Smooth muscle cell (in vitro differentiated cells): ENCODE measurements at regions not wholly inside any gene's neighbourhood (a gene's known extent, or its start where the extent isn't known, plus 50 kb on each side); places are given as distances from the start of the nearest gene placed in this dataset.

Source experiments
- DNase-seq: peaks from one replicate; lab custom pipeline; 2025; ENCODE audit not compliant: unreplicated experiment; lab: John Stamatoyannopoulos, UW
- H2AFZ ChIP-seq: fragments of 200-600 bp; sonication (generic); 2 replicates; pipeline ENCODE4 v1.6.0; 2016; ENCODE audit warnings: antibody characterized with exemption, low read depth, mild to moderate bottlenecking
- H3F3A ChIP-seq: fragments of 200-600 bp; sonication (generic); 2 replicates; pipeline ENCODE4 v1.6.0; 2017; ENCODE audit warnings: antibody characterized with exemption, low read depth
- H3K27ac ChIP-seq: fragments of 200-600 bp; sonication (generic); 2 replicates; pipeline ENCODE4 v1.5.1; 2016; ENCODE audit warnings: low read depth, mild to moderate bottlenecking
- H3K27me3 ChIP-seq: fragments of 200-600 bp; sonication (generic); 2 replicates; pipeline ENCODE4 v1.6.1; 2016; ENCODE audit warnings: low read depth, mild to moderate bottlenecking
- H3K36me3 ChIP-seq: fragments of 200-600 bp; sonication (generic); 2 replicates; pipeline ENCODE4 v1.5.1; 2016; ENCODE audit warnings: low read depth
- H3K4me1 ChIP-seq: fragments of 200-600 bp; sonication (generic); 2 replicates; pipeline ENCODE4 v1.5.1; 2016; ENCODE audit warnings: low read depth
- H3K4me2 ChIP-seq: fragments of 200-600 bp; sonication (generic); 2 replicates; pipeline ENCODE4 v1.6.0; 2016; ENCODE audit warnings: mild to moderate bottlenecking
- H3K4me3 ChIP-seq: fragments of 200-600 bp; sonication (generic); 2 replicates; pipeline ENCODE4 v1.5.1; 2016; ENCODE audit warnings: mild to moderate bottlenecking
- H3K79me2 ChIP-seq: fragments of 200-600 bp; sonication (generic); 2 replicates; pipeline ENCODE4 v1.6.0; 2016; ENCODE audit warnings: low read depth, mild to moderate bottlenecking
- H3K9ac ChIP-seq: fragments of 200-600 bp; sonication (generic); 2 replicates; pipeline ENCODE4 v1.6.0; 2016; ENCODE audit warnings: low read depth
- H3K9me3 ChIP-seq: fragments of 200-600 bp; sonication (generic); replicated peaks from 2 replicates; pipeline ENCODE4 v1.5.1; 2016; ENCODE audit warnings: low read depth
- H4K20me1 ChIP-seq: fragments of 200-600 bp; sonication (generic); 2 replicates; pipeline ENCODE4 v1.6.0; 2016; ENCODE audit warnings: low read depth
- CTCF ChIP-seq: fragments of 200-600 bp; sonication (generic); IDR thresholded peaks from 2 replicates; pipeline ENCODE4 v1.5.1; 2017; ENCODE audit warnings: borderline replicate concordance, mild to moderate bottlenecking, antibody characterized with exemption; ENCODE audit not compliant: insufficient read depth, poor library complexity, severe bottlenecking
- WGBS: methylation state at CpG from one replicate; pipeline ENCODE4 v1.1.7; 2016; ENCODE audit warnings: low lambda C conversion rate; 5-methylcytosine and 5-hydroxymethylcytosine counted together

GRCh38 chr11:19372381-19372780 lies 131.6 kb upstream of the E2F8 start:
- no peaks in the 10 kb centered on the region for H3K4me1 ChIP-seq
- no peak for DNase-seq
- no peaks in the 10 kb centered on the region for H3K9me3 ChIP-seq
- H2AFZ ChIP-seq = no peak overlapping the region
- WGBS = 96% methylated on average over 4 of the region's 4 CpGs
- no peaks in the 10 kb centered on the region for H3K36me3 ChIP-seq
- peaks cover 20% of the 10 kb centered on the region for H3K27me3 ChIP-seq
- H3K4me3 ChIP-seq = no peak overlapping the region
- no peak for TF ChIP-seq CTCF
- H3K27ac ChIP-seq = no peak overlapping the region
- no peak overlapping the region for H3K9ac ChIP-seq
- H3K79me2 ChIP-seq = no peaks in the 10 kb centered on the region
- no peaks in the 10 kb centered on the region for H3F3A ChIP-seq
- H3K4me2 ChIP-seq = no peak overlapping the region
- no peaks in the 10 kb centered on the region for H4K20me1 ChIP-seq

- no peak overlapping the region for H2AFZ ChIP-seq
- DNase-seq = no peak
- WGBS = 76% methylated on average over 7 of the region's 7 CpGs
- no peak overlapping the region for H3K9ac ChIP-seq
- no peak for TF ChIP-seq CTCF
- H3K27me3 ChIP-seq = peaks cover 8% of the 10 kb centered on the region
- H3K9me3 ChIP-seq = no peaks in the 10 kb centered on the region
- peaks cover 12% of the 10 kb centered on the region for H3K4me1 ChIP-seq
- no peaks in the 10 kb centered on the region for H3K36me3 ChIP-seq
- H3F3A ChIP-seq = no peaks in the 10 kb centered on the region
- no peaks in the 10 kb centered on the region for H3K79me2 ChIP-seq
- no peak overlapping the region for H3K27ac ChIP-seq
- no peak overlapping the region for H3K4me3 ChIP-seq
- H3K4me2 ChIP-seq = no peak overlapping the region
- H4K20me1 ChIP-seq = no peaks in the 10 kb centered on the region
Measured at GRCh38 chr11:19370100-19370861, 129.5 kb upstream of the E2F8 start.

GRCh38 chr11:19368726-19369375 lies 128.1 kb upstream of the E2F8 start:
- Histone ChIP-seq H3K4me1 (peaks cover 14% of the 10 kb centered on the region), H4K20me1 (no peaks in the 10 kb centered on the region), H3K27me3 (peaks cover 18% of the 10 kb centered on the region), H3K9me3 (no peaks in the 10 kb centered on the region), H3K9ac (no peak overlapping the region), H3K27ac (no peak overlapping the region), H3F3A (no peaks in the 10 kb centered on the region), H3K4me2 (no peak overlapping the region), H3K4me3 (no peak overlapping the region), H3K36me3 (no peaks in the 10 kb centered on the region), H3K79me2 (no peaks in the 10 kb centered on the region), H2AFZ (no peak overlapping the region)
- DNase-seq = no peak
- WGBS = 70% methylated on average over 6 of the region's 6 CpGs
- no peak for TF ChIP-seq CTCF
